H9 (cell line): ENCODE measurements at regions not wholly inside any gene's neighbourhood (a gene's known extent, or its start where the extent isn't known, plus 50 kb on each side); places are given as distances from the start of the nearest gene placed in this dataset.

Source experiments
- DNase-seq: peaks from one replicate; pipeline ENCODE4 v3.0.0-alpha.2; 2017
- H2AFZ ChIP-seq: one replicate; pipeline ENCODE4 v1.6.1; 2013; ENCODE audit warnings: mild to moderate bottlenecking, low read length, control low read depth, moderate library complexity
- H2AK5ac ChIP-seq: 2 replicates; pipeline ENCODE4 v1.6.1; 2013; ENCODE audit warnings: low read length, control low read depth, mixed read lengths; ENCODE audit not compliant: insufficient read length
- H2BK120ac ChIP-seq: one replicate; pipeline ENCODE4 v1.6.1; 2013; ENCODE audit warnings: low read depth, mild to moderate bottlenecking, low read length, control low read depth, inconsistent platforms; ENCODE audit not compliant: poor library complexity, severe bottlenecking
- H2BK12ac ChIP-seq: 2 replicates; pipeline ENCODE4 v1.6.1; 2013; ENCODE audit warnings: low read length, control low read depth, mixed read lengths, low read depth; ENCODE audit not compliant: insufficient read length
- H2BK15ac ChIP-seq: 2 replicates; pipeline ENCODE4 v1.6.1; 2013; ENCODE audit warnings: low read depth, low read length, control low read depth
- H2BK20ac ChIP-seq: one replicate; pipeline ENCODE4 v1.6.1; 2013; ENCODE audit warnings: low read depth, mild to moderate bottlenecking, low read length, control low read depth, inconsistent platforms; ENCODE audit not compliant: poor library complexity, severe bottlenecking
- H2BK5ac ChIP-seq: 2 replicates; pipeline ENCODE4 v1.6.1; 2013; ENCODE audit warnings: low read length, control low read depth, mixed read lengths; ENCODE audit not compliant: insufficient read length
- H3K14ac ChIP-seq: 2 replicates; pipeline ENCODE4 v1.6.1; 2013; ENCODE audit warnings: low read length, control low read depth; ENCODE audit not compliant: insufficient read depth
- H3K18ac ChIP-seq: 2 replicates; pipeline ENCODE4 v1.6.1; 2013; ENCODE audit warnings: low read depth, mild to moderate bottlenecking, mixed read lengths, low read length, control low read depth; ENCODE audit not compliant: insufficient read length
- H3K23ac ChIP-seq: 2 replicates; pipeline ENCODE4 v1.6.1; 2013; ENCODE audit warnings: low read length, control low read depth, mixed read lengths, low read depth; ENCODE audit not compliant: insufficient read length
- H3K23me2 ChIP-seq: 2 replicates; pipeline ENCODE4 v1.6.1; 2013; ENCODE audit warnings: low read depth, mild to moderate bottlenecking, mixed read lengths, low read length, control low read depth; ENCODE audit not compliant: insufficient read length, poor library complexity, severe bottlenecking
- H3K27ac ChIP-seq: 2 replicates; pipeline ENCODE4 v1.5.1; 2013; ENCODE audit warnings: low read length, control low read depth, mixed read lengths, low read depth; ENCODE audit not compliant: insufficient read length
- H3K27me3 ChIP-seq: 2 replicates; pipeline ENCODE4 v1.6.1; 2013; ENCODE audit warnings: low read length, control low read depth, inconsistent platforms; ENCODE audit not compliant: insufficient read depth
- H3K4ac ChIP-seq: 2 replicates; pipeline ENCODE4 v1.6.1; 2013; ENCODE audit warnings: low read depth, mild to moderate bottlenecking, control low read depth, inconsistent platforms, low read length, moderate library complexity
- H3K4me1 ChIP-seq: 2 replicates; pipeline ENCODE4 v1.6.1; 2013; ENCODE audit warnings: low read length, control low read depth, inconsistent platforms; ENCODE audit not compliant: insufficient read depth
- H3K4me2 ChIP-seq: 2 replicates; pipeline ENCODE4 v1.6.1; 2013; ENCODE audit warnings: low read length, control low read depth, mixed read lengths; ENCODE audit not compliant: insufficient read length, insufficient read depth
- H3K56ac ChIP-seq: 2 replicates; pipeline ENCODE4 v1.6.1; 2013; ENCODE audit warnings: low read depth, mild to moderate bottlenecking, mixed read lengths, low read length, control low read depth; ENCODE audit not compliant: insufficient read length
- H3K79me1 ChIP-seq: 2 replicates; pipeline ENCODE4 v1.6.1; 2013; ENCODE audit warnings: low read depth, mild to moderate bottlenecking, moderate library complexity, low read length, control low read depth, inconsistent platforms; ENCODE audit not compliant: insufficient read depth, poor library complexity, severe bottlenecking
- H3K79me2 ChIP-seq: 2 replicates; pipeline ENCODE4 v1.6.1; 2013; ENCODE audit warnings: low read length, control low read depth, inconsistent platforms; ENCODE audit not compliant: insufficient read depth
- H3K9ac ChIP-seq: 2 replicates; pipeline ENCODE4 v1.6.1; 2013; ENCODE audit warnings: low read length, control low read depth, mixed read lengths; ENCODE audit not compliant: insufficient read length; ENCODE audit errors: extremely low read depth
- H3K9me3 ChIP-seq: one replicate; pipeline ENCODE4 v1.6.1; 2013; ENCODE audit warnings: low read depth, low read length, inconsistent platforms; ENCODE audit not compliant: control insufficient read depth
- H3T11ph ChIP-seq: one replicate; pipeline ENCODE4 v1.6.1; 2013; ENCODE audit warnings: mild to moderate bottlenecking, low read length, control low read depth, inconsistent platforms
- H4K20me1 ChIP-seq: one replicate; pipeline ENCODE4 v1.6.1; 2013; ENCODE audit not compliant: control insufficient read depth, insufficient read length, insufficient read depth
- H4K5ac ChIP-seq: 2 replicates; pipeline ENCODE4 v1.6.1; 2013; ENCODE audit warnings: low read depth, mild to moderate bottlenecking, mixed read lengths, low read length, control low read depth; ENCODE audit not compliant: insufficient read length
- H4K8ac ChIP-seq: replicated peaks from 2 replicates; pipeline ENCODE4 v1.6.1; 2013; ENCODE audit warnings: low read length, control low read depth, mixed read lengths, low read depth; ENCODE audit not compliant: insufficient read length
- H4K91ac ChIP-seq: 2 replicates; pipeline ENCODE4 v1.6.1; 2013; ENCODE audit warnings: low read depth, mild to moderate bottlenecking, moderate library complexity, mixed read lengths, low read length, control low read depth; ENCODE audit not compliant: insufficient read length
- H3K27ac Mint-ChIP-seq, 3 experiments: 2 replicates in 2 of 3; 3 replicates in 1 of 3; pipeline ENCODE4 v1.8.0; 2020 to 2021; ENCODE audit warnings: mixed read lengths in 3 of 3, mild to moderate bottlenecking in 1 of 3, moderate library complexity in 1 of 3
- H3K27me3 Mint-ChIP-seq: 2 replicates; pipeline ENCODE4 v1.8.0; 2021; ENCODE audit warnings: low read depth, mild to moderate bottlenecking, moderate library complexity, mixed read lengths
- H3K36me3 Mint-ChIP-seq, 3 experiments: 2 replicates in 2 of 3; 3 replicates in 1 of 3; pipeline ENCODE4 v1.8.0; 2020 to 2021; ENCODE audit warnings: low read depth in 3 of 3, mixed read lengths in 3 of 3; ENCODE audit not compliant: insufficient read depth in 1 of 3
- H3K4me1 Mint-ChIP-seq, 2 experiments: 2 replicates each; pipeline ENCODE4 v1.8.0; 2020; ENCODE audit warnings: mixed read lengths in 2 of 2
- H3K4me3 Mint-ChIP-seq, 2 experiments: 2 replicates in 1 of 2; 3 replicates in 1 of 2; pipeline ENCODE4 v1.8.0; 2020 to 2021; ENCODE audit warnings: mild to moderate bottlenecking in 2 of 2, mixed read lengths in 2 of 2, moderate library complexity in 1 of 2
- H3K9me3 Mint-ChIP-seq, 2 experiments: 2 replicates in 1 of 2; 3 replicates in 1 of 2; pipeline ENCODE4 v1.8.0; 2020; ENCODE audit warnings: mild to moderate bottlenecking in 2 of 2, mixed read lengths in 2 of 2, moderate library complexity in 1 of 2
- WGBS: extraction: QIAGEN DNeasy Blood & Tissue Kit; methylation state at CpG from one replicate; pipeline ENCODE4 v1.1.7; 2013; ENCODE audit warnings: missing lambda C conversion rate, low lambda C conversion rate, mixed read lengths; ENCODE audit not compliant: insufficient read length; ENCODE audit errors: extremely low coverage; 5-methylcytosine and 5-hydroxymethylcytosine counted together
- TF ChIP-seq, protein P1 (sequence below): fragments of 200-600 bp; sonication (generic); conservative IDR thresholded peaks from 3 replicates; pipeline ENCODE4 v1.8.0; 2021; ENCODE audit warnings: antibody characterized with exemption, mild to moderate bottlenecking

DNA sequence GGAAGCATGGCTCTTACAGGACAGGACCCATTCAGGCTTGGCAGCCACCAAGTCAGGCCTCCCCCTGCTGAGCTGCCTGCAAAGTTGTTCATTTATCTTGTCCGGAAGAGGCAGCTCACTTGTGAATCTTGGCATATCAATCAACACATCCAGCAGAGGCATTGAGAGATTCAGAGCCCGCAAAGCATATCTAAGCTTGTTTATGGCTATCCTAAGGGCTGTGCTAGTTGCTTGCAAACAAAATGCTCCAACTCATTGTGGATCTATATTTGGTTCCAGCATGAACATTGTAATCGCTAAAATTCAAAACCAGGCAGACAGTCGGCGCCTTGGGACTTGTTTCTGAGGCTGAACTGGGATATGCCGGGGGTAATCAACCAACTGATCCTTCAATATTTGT is 106.1 kb downstream of the UNC5CL start:
- Histone ChIP-seq H3K79me1 (no peaks in the 10 kb centered on the region), H2AFZ (no peak overlapping the region), H3K4me1 (no peaks in the 10 kb centered on the region; the same call in 1 of the 2 replicates), H3K14ac (no peak overlapping the region), H3K56ac (no peak overlapping the region), H3K27ac (no peak overlapping the region), H4K5ac (no peak overlapping the region), H3K79me2 (no peaks in the 10 kb centered on the region), H3K9me3 (no peaks in the 10 kb centered on the region), H2AK5ac (no peak overlapping the region), H2BK120ac (no peak overlapping the region), H3K23ac (no peak overlapping the region), H3K23me2 (no peaks in the 10 kb centered on the region), H3K9ac (no peak overlapping the region), H4K8ac (no peak overlapping the region), H3T11ph (no peak overlapping the region), H4K20me1 (no peaks in the 10 kb centered on the region), H2BK15ac (no peak overlapping the region), H3K27me3 (no peaks in the 10 kb centered on the region), H2BK5ac (no peak overlapping the region), H4K91ac (no peak overlapping the region), H2BK20ac (no peak overlapping the region), H3K4me2 (no peak overlapping the region), H2BK12ac (no peak overlapping the region), H3K4ac (no peak overlapping the region), H3K18ac (no peak overlapping the region)
- TF ChIP-seq, protein P1, sequence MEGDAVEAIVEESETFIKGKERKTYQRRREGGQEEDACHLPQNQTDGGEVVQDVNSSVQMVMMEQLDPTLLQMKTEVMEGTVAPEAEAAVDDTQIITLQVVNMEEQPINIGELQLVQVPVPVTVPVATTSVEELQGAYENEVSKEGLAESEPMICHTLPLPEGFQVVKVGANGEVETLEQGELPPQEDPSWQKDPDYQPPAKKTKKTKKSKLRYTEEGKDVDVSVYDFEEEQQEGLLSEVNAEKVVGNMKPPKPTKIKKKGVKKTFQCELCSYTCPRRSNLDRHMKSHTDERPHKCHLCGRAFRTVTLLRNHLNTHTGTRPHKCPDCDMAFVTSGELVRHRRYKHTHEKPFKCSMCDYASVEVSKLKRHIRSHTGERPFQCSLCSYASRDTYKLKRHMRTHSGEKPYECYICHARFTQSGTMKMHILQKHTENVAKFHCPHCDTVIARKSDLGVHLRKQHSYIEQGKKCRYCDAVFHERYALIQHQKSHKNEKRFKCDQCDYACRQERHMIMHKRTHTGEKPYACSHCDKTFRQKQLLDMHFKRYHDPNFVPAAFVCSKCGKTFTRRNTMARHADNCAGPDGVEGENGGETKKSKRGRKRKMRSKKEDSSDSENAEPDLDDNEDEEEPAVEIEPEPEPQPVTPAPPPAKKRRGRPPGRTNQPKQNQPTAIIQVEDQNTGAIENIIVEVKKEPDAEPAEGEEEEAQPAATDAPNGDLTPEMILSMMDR, result no peak
- H3K9me3 Mint-ChIP-seq, result no peaks in the 10 kb centered on the region
- no peak overlapping the region for H3K27ac Mint-ChIP-seq
- H3K4me3 Mint-ChIP-seq, result no peak overlapping the region
- no peaks in the 10 kb centered on the region for H3K36me3 Mint-ChIP-seq
- H3K27me3 Mint-ChIP-seq, result peaks cover 3% of the 10 kb centered on the region; the same call in 1 of the 2 replicates
- H3K4me1 Mint-ChIP-seq, result peaks cover 8 to 12% of the 10 kb centered on the region in 2 experiments
- no peak for DNase-seq
- WGBS, result no CpG with 5 or more reads among the region's 6 CpGs
